OCI-LY1 (cell line): ENCODE measurements at regions not wholly inside any gene's neighbourhood (a gene's known extent, or its start where the extent isn't known, plus 50 kb on each side); places are given as distances from the start of the nearest gene placed in this dataset.

Experiments
- EZH2 ChIP-seq: fragments of 200-600 bp; sonication (generic), shearing (Covaris generic); IDR thresholded peaks from 2 replicates; pipeline ENCODE4 v1.8.0; 2017; ENCODE audit warnings: borderline replicate concordance, mixed run types, mild to moderate bottlenecking, antibody characterized with exemption, low read length, moderate library complexity, mixed read lengths
- TF ChIP-seq, protein P1 (sequence below): fragments of 200-600 bp; sonication (generic), shearing (Covaris generic); IDR thresholded peaks from 2 replicates; pipeline ENCODE4 v1.5.1; 2017; ENCODE audit warnings: mild to moderate bottlenecking, antibody characterized with exemption, low read length, moderate library complexity, mixed read lengths

DNA sequence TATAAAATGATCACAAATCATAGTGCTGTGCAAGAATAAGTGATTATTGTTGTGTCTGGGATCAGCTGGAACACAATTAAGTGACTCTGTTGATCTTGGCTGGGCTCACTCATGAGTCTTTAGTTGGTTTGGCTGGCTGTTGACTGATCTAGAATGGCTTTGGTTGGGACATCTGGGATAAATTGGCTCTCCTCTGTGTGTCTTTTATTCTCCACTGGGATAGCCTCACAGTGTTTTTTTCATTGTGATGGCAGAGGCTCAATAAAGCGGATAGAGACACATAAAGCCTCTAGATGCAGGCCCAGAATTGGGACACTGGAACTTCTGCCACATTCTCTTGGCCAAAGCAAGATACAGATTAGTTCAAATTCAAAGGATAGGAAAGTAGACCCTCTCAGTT is 735.6 kb downstream of the PDCD6IP start:
- TF ChIP-seq, protein P1, sequence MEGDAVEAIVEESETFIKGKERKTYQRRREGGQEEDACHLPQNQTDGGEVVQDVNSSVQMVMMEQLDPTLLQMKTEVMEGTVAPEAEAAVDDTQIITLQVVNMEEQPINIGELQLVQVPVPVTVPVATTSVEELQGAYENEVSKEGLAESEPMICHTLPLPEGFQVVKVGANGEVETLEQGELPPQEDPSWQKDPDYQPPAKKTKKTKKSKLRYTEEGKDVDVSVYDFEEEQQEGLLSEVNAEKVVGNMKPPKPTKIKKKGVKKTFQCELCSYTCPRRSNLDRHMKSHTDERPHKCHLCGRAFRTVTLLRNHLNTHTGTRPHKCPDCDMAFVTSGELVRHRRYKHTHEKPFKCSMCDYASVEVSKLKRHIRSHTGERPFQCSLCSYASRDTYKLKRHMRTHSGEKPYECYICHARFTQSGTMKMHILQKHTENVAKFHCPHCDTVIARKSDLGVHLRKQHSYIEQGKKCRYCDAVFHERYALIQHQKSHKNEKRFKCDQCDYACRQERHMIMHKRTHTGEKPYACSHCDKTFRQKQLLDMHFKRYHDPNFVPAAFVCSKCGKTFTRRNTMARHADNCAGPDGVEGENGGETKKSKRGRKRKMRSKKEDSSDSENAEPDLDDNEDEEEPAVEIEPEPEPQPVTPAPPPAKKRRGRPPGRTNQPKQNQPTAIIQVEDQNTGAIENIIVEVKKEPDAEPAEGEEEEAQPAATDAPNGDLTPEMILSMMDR: no peak
- TF ChIP-seq EZH2: no peak
